ENCODE measurements at regions not wholly inside any gene's neighbourhood (a gene's known extent, or its start where the extent isn't known, plus 50 kb on each side); places are given as distances from the start of the nearest gene placed in this dataset.

- Histone ChIP-seq H3K36me3 (no peaks in the 10 kb centered on the region), H3K9me3 (no peaks in the 10 kb centered on the region), H3K27me3 (no peaks in the 10 kb centered on the region), H3K4me3 (no peak overlapping the region), H3K4me1 (no peaks in the 10 kb centered on the region), H3K27ac (no peak overlapping the region)
- TF ChIP-seq CTCF (IDR thresholded peaks at IDR 0.05) (no peak), POLR2A (IDR thresholded peaks at IDR 0.05) (no peak), POLR2AphosphoS5 (IDR thresholded peaks at IDR 0.05) (no peak)
- DNase-seq (ENCODE audit: low spot score in 2 of 2), result no peak
- intact Hi-C loops (cut with DNase I; ENCODE audit: low total_unique reads), result no loop called here
Measured at GRCh38 chr2:217160978-217161973, 301.4 kb upstream of the TNP1 start.

GRCh38 chr2:217160103-217160743, 300.4 kb upstream of the TNP1 start:
- no peaks in the 10 kb centered on the region for H3K27me3 ChIP-seq
- DNase-seq (ENCODE audit: low spot score in 2 of 2), result no peak
- H3K4me3 ChIP-seq, result no peak overlapping the region
- no peaks in the 10 kb centered on the region for H3K9me3 ChIP-seq
- intact Hi-C loops (cut with DNase I; ENCODE audit: low total_unique reads), result no loop called here
- H3K27ac ChIP-seq, result no peak overlapping the region
- no peak for TF ChIP-seq POLR2A (IDR thresholded peaks at IDR 0.05)
- no peak for TF ChIP-seq POLR2AphosphoS5 (IDR thresholded peaks at IDR 0.05)
- TF ChIP-seq CTCF (IDR thresholded peaks at IDR 0.05), result no peak
- no peaks in the 10 kb centered on the region for H3K4me1 ChIP-seq
- H3K36me3 ChIP-seq, result no peaks in the 10 kb centered on the region

- H3K27me3 ChIP-seq, result no peaks in the 10 kb centered on the region
- H3K4me3 ChIP-seq, result no peak overlapping the region
- TF ChIP-seq POLR2AphosphoS5 (IDR thresholded peaks at IDR 0.05) (no peak), CTCF (IDR thresholded peaks at IDR 0.05) (no peak), POLR2A (IDR thresholded peaks at IDR 0.05) (no peak)
- no peaks in the 10 kb centered on the region for H3K4me1 ChIP-seq
- no peaks in the 10 kb centered on the region for H3K9me3 ChIP-seq
- DNase-seq (ENCODE audit: low spot score in 2 of 2), result no peak
- intact Hi-C loops (cut with DNase I; ENCODE audit: low total_unique reads), result no loop called here
- H3K27ac ChIP-seq, result no peak overlapping the region
- H3K36me3 ChIP-seq, result no peaks in the 10 kb centered on the region
Measured at GRCh38 chr2:217158928-217159327, 299.1 kb upstream of the TNP1 start.

GRCh38 chr2:217157581-217157980, 297.7 kb upstream of the TNP1 start:
- Histone ChIP-seq H3K4me1 (no peaks in the 10 kb centered on the region), H3K27ac (no peak overlapping the region), H3K27me3 (no peaks in the 10 kb centered on the region), H3K4me3 (no peak overlapping the region), H3K36me3 (no peaks in the 10 kb centered on the region), H3K9me3 (no peaks in the 10 kb centered on the region)
- DNase-seq (ENCODE audit: low spot score in 2 of 2), result no peak
- intact Hi-C loops (cut with DNase I; ENCODE audit: low total_unique reads), result no loop called here
- TF ChIP-seq POLR2A (IDR thresholded peaks at IDR 0.05) (no peak), POLR2AphosphoS5 (IDR thresholded peaks at IDR 0.05) (no peak), CTCF (IDR thresholded peaks at IDR 0.05) (no peak)

GRCh38 chr2:217156801-217157200, 296.9 kb upstream of the TNP1 start:
- intact Hi-C loops (cut with DNase I; ENCODE audit: low total_unique reads), result no loop called here
- TF ChIP-seq POLR2A (IDR thresholded peaks at IDR 0.05) (no peak), POLR2AphosphoS5 (IDR thresholded peaks at IDR 0.05) (no peak), CTCF (IDR thresholded peaks at IDR 0.05) (no peak)
- no peaks in the 10 kb centered on the region for H3K4me1 ChIP-seq
- H3K27ac ChIP-seq, result no peak overlapping the region
- H3K27me3 ChIP-seq, result no peaks in the 10 kb centered on the region
- H3K9me3 ChIP-seq, result no peaks in the 10 kb centered on the region
- no peak for DNase-seq (ENCODE audit: low spot score in 2 of 2)
- no peak overlapping the region for H3K4me3 ChIP-seq
- no peaks in the 10 kb centered on the region for H3K36me3 ChIP-seq
